22Rv1 (cell line): ENCODE measurements at regions not wholly inside any gene's neighbourhood (a gene's known extent, or its start where the extent isn't known, plus 50 kb on each side); places are given as distances from the start of the nearest gene placed in this dataset.
"Not testable (repeated sequence)": the region's sequence is repeated elsewhere in the genome, so short reads cannot be mapped to it uniquely, and the experiment has no call there.

Experiments
- CTCF ChIP-seq: fragments of 450-650 bp; IDR thresholded peaks from 2 replicates; pipeline ENCODE4 v1.5.1; 2017; ENCODE audit warnings: mild to moderate bottlenecking
- ZFX ChIP-seq: fragments of 450-650 bp; IDR thresholded peaks from 2 replicates; pipeline ENCODE4 v1.6.1; 2017; ENCODE audit warnings: antibody characterized with exemption, borderline replicate concordance

GRCh38 chr4:181811550-181811949 lies 431.7 kb upstream of the TENM3 start:
- TF ChIP-seq CTCF, ZFX: not testable (repeated sequence)
